Urinary bladder (tissue), 3 donors: ENCODE measurements at regions not wholly inside any gene's neighbourhood (a gene's known extent, or its start where the extent isn't known, plus 50 kb on each side); places are given as distances from the start of the nearest gene placed in this dataset.

ENCODE experiments used
- DNase-seq: peaks from one replicate; pipeline ENCODE4 v3.0.0-alpha.2; 2015; ENCODE audit errors: extremely low spot score
- H3K27ac ChIP-seq: one replicate; pipeline ENCODE4 v1.5.1; 2013; ENCODE audit warnings: low read depth, mild to moderate bottlenecking, moderate library complexity
- H3K36me3 ChIP-seq: one replicate; pipeline ENCODE4 v1.6.1; 2013; ENCODE audit warnings: mild to moderate bottlenecking, moderate library complexity; ENCODE audit not compliant: insufficient read depth
- H3K4me1 ChIP-seq: one replicate; pipeline ENCODE4 v1.6.1; 2013; ENCODE audit warnings: mild to moderate bottlenecking, moderate library complexity; ENCODE audit not compliant: insufficient read depth
- H3K4me3 ChIP-seq: one replicate; pipeline ENCODE4 v1.5.1; 2013; ENCODE audit warnings: low read depth, low read length
- WGBS: extraction: QIAGEN DNeasy Blood & Tissue Kit; methylation state at CpG from one replicate; pipeline ENCODE4 v1.1.7; 2013; 5-methylcytosine and 5-hydroxymethylcytosine counted together
- donor health status: healthy with polysubstance abuse.
- donor health status: healthy.

GRCh38 chr13:84934911-84935310 is 864.3 kb downstream of the SLITRK6 start:
- H3K4me3 ChIP-seq = peak overlapping the region; percentile 28
- no peaks in the 10 kb centered on the region for H3K4me1 ChIP-seq
- H3K27ac ChIP-seq = no peak overlapping the region
- H3K36me3 ChIP-seq = no peaks in the 10 kb centered on the region
- DNase-seq = no peak
- 35% methylated on average over 4 of the region's 4 CpGs for WGBS

GRCh38 chr13:84933797-84934196 is 865.4 kb downstream of the SLITRK6 start:
- Histone ChIP-seq H3K27ac (no peak overlapping the region), H3K4me3 (no peak overlapping the region), H3K4me1 (no peaks in the 10 kb centered on the region), H3K36me3 (no peaks in the 10 kb centered on the region)
- 44% methylated on average over 1 of the region's 1 CpG for WGBS
- DNase-seq = no peak

- no peak for DNase-seq
- H3K4me1 ChIP-seq = no peaks in the 10 kb centered on the region
- 65% methylated on average over 1 of the region's 1 CpG for WGBS
- H3K36me3 ChIP-seq = no peaks in the 10 kb centered on the region
- H3K4me3 ChIP-seq = no peak overlapping the region
- H3K27ac ChIP-seq = no peak overlapping the region
Observed at GRCh38 chr13:84931264-84931663, 868.0 kb downstream of the SLITRK6 start.

GRCh38 chr13:84927442-84928169 is 871.6 kb downstream of the SLITRK6 start:
- WGBS = 95% methylated on average over 17 of the region's 17 CpGs
- Histone ChIP-seq H3K4me3 (no peak overlapping the region), H3K27ac (no peak overlapping the region), H3K36me3 (no peaks in the 10 kb centered on the region), H3K4me1 (no peaks in the 10 kb centered on the region)
- DNase-seq = no peak

- 61% methylated on average over 4 of the region's 4 CpGs for WGBS
- no peaks in the 10 kb centered on the region for H3K36me3 ChIP-seq
- H3K4me1 ChIP-seq = no peaks in the 10 kb centered on the region
- H3K27ac ChIP-seq = no peak overlapping the region
- no peak for DNase-seq
- no peak overlapping the region for H3K4me3 ChIP-seq
Observed at GRCh38 chr13:84925443-84925842, 873.8 kb downstream of the SLITRK6 start.

GRCh38 chr13:84923831-84924230 is 875.4 kb downstream of the SLITRK6 start:
- Histone ChIP-seq H3K4me3 (no peak overlapping the region), H3K4me1 (no peaks in the 10 kb centered on the region), H3K27ac (no peak overlapping the region), H3K36me3 (no peaks in the 10 kb centered on the region)
- no peak for DNase-seq
- 18% methylated on average over 1 of the region's 1 CpG for WGBS

GRCh38 chr13:84917252-84917878 is 881.9 kb downstream of the SLITRK6 start:
- DNase-seq = no peak
- no peak overlapping the region for H3K4me3 ChIP-seq
- WGBS = 34% methylated on average over 4 of the region's 4 CpGs
- no peaks in the 10 kb centered on the region for H3K4me1 ChIP-seq
- no peak overlapping the region for H3K27ac ChIP-seq
- no peaks in the 10 kb centered on the region for H3K36me3 ChIP-seq

- H3K4me1 ChIP-seq = no peaks in the 10 kb centered on the region
- no peak overlapping the region for H3K4me3 ChIP-seq
- no peak for DNase-seq
- H3K27ac ChIP-seq = no peak overlapping the region
- 92% methylated on average over 2 of the region's 2 CpGs for WGBS
- H3K36me3 ChIP-seq = no peaks in the 10 kb centered on the region
Observed at GRCh38 chr13:84912720-84913119, 886.5 kb downstream of the SLITRK6 start.

- no peak overlapping the region for H3K27ac ChIP-seq
- no peak for DNase-seq
- no peak overlapping the region for H3K4me3 ChIP-seq
- H3K36me3 ChIP-seq = no peaks in the 10 kb centered on the region
- WGBS = 83% methylated on average over 2 of the region's 2 CpGs
- H3K4me1 ChIP-seq = no peaks in the 10 kb centered on the region
Observed at GRCh38 chr13:84910423-84910822, 888.8 kb downstream of the SLITRK6 start.

- H3K4me1 ChIP-seq = no peaks in the 10 kb centered on the region
- DNase-seq = no peak
- no peak overlapping the region for H3K27ac ChIP-seq
- 18% methylated on average over 4 of the region's 4 CpGs for WGBS
- H3K36me3 ChIP-seq = no peaks in the 10 kb centered on the region
- H3K4me3 ChIP-seq = no peak overlapping the region
Observed at GRCh38 chr13:84903391-84903790, 895.8 kb downstream of the SLITRK6 start.

- no peak for DNase-seq
- Histone ChIP-seq H3K4me3 (no peak overlapping the region), H3K4me1 (no peaks in the 10 kb centered on the region), H3K27ac (no peak overlapping the region), H3K36me3 (no peaks in the 10 kb centered on the region)
- 81% methylated on average over 1 of the region's 1 CpG for WGBS
Observed at GRCh38 chr13:84902243-84902642, 897.0 kb downstream of the SLITRK6 start.

GRCh38 chr13:84896128-84896527 is 903.1 kb downstream of the SLITRK6 start:
- DNase-seq = peak; percentile 42
- 9% methylated on average over 9 of the region's 9 CpGs for WGBS
- Histone ChIP-seq H3K4me1 (no peaks in the 10 kb centered on the region), H3K27ac (no peak overlapping the region), H3K4me3 (no peak overlapping the region), H3K36me3 (no peaks in the 10 kb centered on the region)

GRCh38 chr13:84894749-84895148 is 904.5 kb downstream of the SLITRK6 start:
- no peaks in the 10 kb centered on the region for H3K4me1 ChIP-seq
- H3K36me3 ChIP-seq = no peaks in the 10 kb centered on the region
- H3K4me3 ChIP-seq = no peak overlapping the region
- DNase-seq = no peak
- H3K27ac ChIP-seq = no peak overlapping the region
- 98% methylated on average over 23 of the region's 23 CpGs for WGBS

- 90% methylated on average over 6 of the region's 6 CpGs for WGBS
- Histone ChIP-seq H3K27ac (no peak overlapping the region), H3K4me3 (no peak overlapping the region), H3K36me3 (no peaks in the 10 kb centered on the region), H3K4me1 (no peaks in the 10 kb centered on the region)
- DNase-seq = no peak
Observed at GRCh38 chr13:84885868-84886267, 913.4 kb downstream of the SLITRK6 start.
